ENCODE measurements at regions not wholly inside any gene's neighbourhood (a gene's known extent, or its start where the extent isn't known, plus 50 kb on each side); places are given as distances from the start of the nearest gene placed in this dataset.
A peak's percentile ranks its signal among the peaks of the same experiment; 100 is the strongest.

- FAIRE-seq, result peak; percentile 60
These were observed 669.1 kb upstream of the PCDH20 start for GRCh38 chr13:62084728-62085127.

GRCh38 chr13:62067821-62068220 lies 652.2 kb upstream of the PCDH20 start:
- DNase-seq (ENCODE audit: low spot score in 2 of 2), result no peak
- FAIRE-seq, result no peak

More at GRCh38 chr13:62084728-62085127, 669.1 kb upstream of the PCDH20 start:
- DNase-seq (ENCODE audit: low spot score in 2 of 2), result no peak

GRCh38 chr13:62065016-62065415 lies 649.4 kb upstream of the PCDH20 start:
- DNase-seq (ENCODE audit: low spot score in 2 of 2), result no peak
- FAIRE-seq, result no peak

GRCh38 chr13:62061751-62062150 lies 646.1 kb upstream of the PCDH20 start:
- no peak for DNase-seq (ENCODE audit: low spot score in 2 of 2)
- FAIRE-seq, result no peak

- FAIRE-seq (no peak), DNase-seq (ENCODE audit: low spot score in 2 of 2) (no peak)
These were observed 644.9 kb upstream of the PCDH20 start for GRCh38 chr13:62060570-62060969.

DNA sequence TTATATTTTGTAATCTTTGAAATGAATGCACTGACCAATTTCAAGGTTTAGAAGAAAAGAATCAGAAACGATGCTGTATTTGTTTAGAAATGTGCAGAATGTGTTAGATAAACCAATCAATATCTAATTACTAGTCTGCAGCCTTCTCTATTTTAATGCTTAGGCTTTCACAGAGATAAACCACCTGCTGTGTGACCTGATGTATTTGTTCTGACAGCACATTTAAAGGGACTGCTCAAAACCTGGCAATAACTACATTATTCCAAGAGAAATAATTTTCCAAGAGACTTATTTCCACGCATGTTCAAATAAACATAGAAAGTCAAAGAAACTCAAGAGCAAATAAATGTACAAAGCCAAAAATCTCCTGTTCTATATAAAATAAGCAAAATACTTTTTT lies 641.6 kb upstream of the PCDH20 start:
- DNase-seq (ENCODE audit: low spot score in 2 of 2) (no peak), FAIRE-seq (no peak)

GRCh38 chr13:62049992-62050391 lies 634.3 kb upstream of the PCDH20 start:
- DNase-seq (ENCODE audit: low spot score in 2 of 2) (no peak), FAIRE-seq (peak; percentile 91)

DNA sequence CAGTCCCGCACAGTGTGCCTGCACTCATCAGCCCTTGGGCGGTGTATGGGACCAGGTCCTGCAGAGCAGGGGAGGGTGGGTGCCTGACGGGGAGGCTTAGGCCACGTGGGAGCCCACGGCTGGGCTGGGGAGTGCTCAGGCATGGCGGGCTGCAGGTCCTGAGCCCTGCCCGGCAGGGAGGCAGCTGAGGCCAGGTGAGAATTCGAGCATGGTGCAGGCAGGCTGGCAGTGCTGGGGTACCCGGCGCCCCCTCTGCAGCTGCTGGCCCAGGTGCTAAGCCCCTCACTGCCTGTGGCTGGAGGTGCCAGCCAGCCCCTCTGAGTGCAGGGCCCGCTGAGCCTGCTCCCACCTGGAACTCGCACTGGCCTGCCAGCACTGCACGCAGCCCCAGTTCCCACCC lies 630.9 kb upstream of the PCDH20 start:
- no peak for DNase-seq (ENCODE audit: low spot score in 2 of 2)
- FAIRE-seq, result no peak

DNA sequence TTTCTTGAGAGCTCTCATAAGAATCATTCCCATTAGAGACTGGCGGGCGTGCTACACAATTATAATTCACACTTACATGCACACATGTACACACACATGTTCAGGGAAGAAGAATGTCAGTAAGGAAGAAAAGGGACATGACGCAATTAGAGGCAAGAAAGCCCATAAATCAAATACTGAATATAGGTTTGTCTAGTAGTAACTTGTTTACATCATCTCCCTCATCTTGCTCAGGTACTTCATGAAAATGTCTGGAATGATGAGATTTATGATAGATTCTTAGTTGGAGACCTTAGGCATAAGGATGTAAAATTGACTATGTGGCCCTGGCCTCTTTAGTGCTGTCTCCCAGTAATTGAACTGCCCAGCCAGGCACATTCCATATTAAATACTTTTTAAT lies 628.0 kb upstream of the PCDH20 start:
- DNase-seq (ENCODE audit: low spot score in 2 of 2) (no peak), FAIRE-seq (no peak)

- FAIRE-seq (no peak), DNase-seq (ENCODE audit: low spot score in 2 of 2) (no peak)
These were observed 625.2 kb upstream of the PCDH20 start for GRCh38 chr13:62040806-62041205.

DNA sequence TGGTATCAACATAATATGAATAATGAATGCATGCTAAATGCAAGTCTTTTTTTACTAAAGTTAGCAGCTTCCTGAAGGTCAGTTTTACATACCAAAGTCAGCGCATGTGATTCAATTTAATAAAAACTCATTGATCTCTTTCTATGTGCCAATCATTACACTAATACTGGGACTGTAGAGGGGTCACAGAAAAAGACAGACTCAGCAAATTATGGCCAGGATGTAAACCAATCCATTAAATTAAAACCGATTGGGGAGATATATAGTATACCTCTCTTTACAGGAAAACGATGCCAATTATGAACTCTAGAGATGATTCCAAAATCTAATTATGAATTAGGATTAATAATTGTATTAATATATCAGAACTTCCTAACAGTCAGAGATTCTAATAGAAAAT lies 624.4 kb upstream of the PCDH20 start:
- no peak for DNase-seq (ENCODE audit: low spot score in 2 of 2)
- FAIRE-seq, result no peak

DNA sequence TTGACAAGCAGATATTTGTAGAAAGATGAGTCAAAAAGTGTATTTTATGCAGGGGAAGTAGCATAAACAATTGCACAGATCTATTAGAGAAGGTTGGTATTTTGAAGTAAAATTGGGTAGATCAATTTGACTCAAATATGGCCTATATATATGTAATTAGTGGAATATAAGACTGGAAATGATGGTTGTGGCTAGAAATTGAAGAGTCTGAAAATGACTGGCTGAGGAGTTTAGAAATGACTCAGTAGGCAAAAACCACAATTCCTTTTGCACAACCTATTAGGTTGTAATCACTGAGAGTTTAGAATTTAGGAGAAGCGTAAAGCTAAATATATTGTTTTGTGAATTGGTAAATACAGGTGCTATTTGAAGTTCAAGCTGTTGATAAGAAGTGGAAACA lies 622.6 kb upstream of the PCDH20 start:
- FAIRE-seq (no peak), DNase-seq (ENCODE audit: low spot score in 2 of 2) (no peak)

DNA sequence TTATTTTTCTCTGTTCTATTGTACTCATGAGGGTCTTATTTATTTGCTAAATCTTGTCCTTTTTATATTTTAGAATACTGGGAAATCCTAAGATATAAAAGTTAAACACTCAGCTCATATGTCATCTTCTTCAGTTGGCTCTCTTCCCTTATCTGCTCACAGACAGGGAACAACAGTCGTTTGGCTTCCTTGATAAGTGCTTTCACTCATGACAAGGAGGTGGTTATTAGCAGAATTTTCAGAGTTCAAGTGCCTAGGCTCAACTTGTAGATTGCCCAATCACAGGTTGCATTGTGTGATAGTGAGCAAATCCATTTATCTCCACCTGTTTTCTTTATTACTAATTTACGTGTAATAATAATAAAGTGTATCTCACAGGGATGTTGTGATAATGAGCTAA lies 620.3 kb upstream of the PCDH20 start:
- FAIRE-seq (no peak), DNase-seq (ENCODE audit: low spot score in 2 of 2) (no peak)

- no peak for DNase-seq (ENCODE audit: low spot score in 2 of 2)
- no peak for FAIRE-seq
These were observed 618.3 kb upstream of the PCDH20 start for GRCh38 chr13:62033934-62034333.

- DNase-seq (ENCODE audit: low spot score in 2 of 2) (no peak), FAIRE-seq (no peak)
These were observed 606.7 kb upstream of the PCDH20 start for GRCh38 chr13:62022369-62022768.

DNA sequence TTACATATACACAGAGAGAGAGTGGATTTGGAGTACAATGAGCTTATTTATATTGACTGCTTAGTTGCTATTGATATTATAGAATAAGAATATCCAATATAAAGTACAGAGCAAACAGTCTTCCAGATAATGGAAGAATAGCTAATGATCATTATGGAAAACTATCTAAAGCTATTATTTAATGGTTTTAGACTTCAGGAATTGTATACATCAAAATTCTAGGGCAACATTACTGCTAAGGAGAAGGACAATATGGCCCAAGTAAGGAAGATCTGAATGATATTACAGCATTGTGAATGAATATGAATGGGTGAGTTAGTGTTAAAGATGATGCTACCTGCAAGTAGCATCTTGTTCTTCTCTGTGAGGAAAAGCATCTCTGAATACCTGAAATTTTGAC lies 604.2 kb upstream of the PCDH20 start:
- no peak for FAIRE-seq
- no peak for DNase-seq (ENCODE audit: low spot score in 2 of 2)

- peak in 1 of 2 donors; percentile 8 for DNase-seq (ENCODE audit: low spot score in 2 of 2)
- no peak for FAIRE-seq
These were observed 598.6 kb upstream of the PCDH20 start for GRCh38 chr13:62014299-62014698.

DNA sequence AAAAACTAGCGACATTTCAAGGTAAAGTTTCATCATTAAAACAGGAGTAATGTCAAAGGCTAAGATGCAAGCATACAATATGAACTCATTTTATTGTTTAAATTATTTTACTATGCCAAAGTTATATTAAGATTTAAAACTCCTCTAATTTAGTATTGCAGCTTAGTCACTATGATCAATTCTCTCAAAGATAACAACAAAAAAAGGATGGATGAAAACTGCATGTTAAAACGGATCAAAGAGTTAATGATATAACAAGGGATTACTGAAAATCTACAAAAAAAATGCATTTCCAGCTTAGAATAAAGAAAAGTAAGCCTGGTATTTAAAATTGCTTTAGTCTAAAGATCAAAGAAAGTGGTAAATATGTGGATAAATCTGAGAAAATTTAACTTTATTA lies 587.8 kb upstream of the PCDH20 start:
- no peak for FAIRE-seq
- DNase-seq (ENCODE audit: low spot score in 2 of 2), result no peak

DNA sequence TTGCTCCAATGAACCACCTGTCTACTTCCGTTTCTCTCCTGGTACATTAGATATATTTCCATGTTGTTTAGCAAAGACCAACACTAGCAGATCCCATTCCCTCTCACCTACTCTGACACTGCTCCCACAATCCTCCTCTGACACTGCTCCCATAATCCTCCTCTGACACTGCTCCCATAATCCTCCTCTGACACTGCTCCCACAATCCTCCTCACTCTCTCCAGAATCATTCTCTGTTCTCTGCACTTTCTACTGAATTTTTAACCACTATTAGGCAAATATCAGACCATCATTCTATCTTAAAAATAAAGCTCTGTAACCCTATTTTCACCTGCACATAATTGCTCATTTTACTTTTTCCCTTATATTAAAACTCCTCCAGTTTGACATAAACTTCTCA lies 578.5 kb upstream of the PCDH20 start:
- no peak for DNase-seq (ENCODE audit: low spot score in 2 of 2)
- no peak for FAIRE-seq

- DNase-seq (ENCODE audit: low spot score in 2 of 2) (no peak), FAIRE-seq (no peak)
These were observed 574.3 kb upstream of the PCDH20 start for GRCh38 chr13:61989978-61990377.

GRCh38 chr13:61988810-61989209 lies 573.2 kb upstream of the PCDH20 start:
- DNase-seq (ENCODE audit: low spot score in 2 of 2) (no peak), FAIRE-seq (no peak)

GRCh38 chr13:61975001-61975400 lies 559.4 kb upstream of the PCDH20 start:
- FAIRE-seq (no peak), DNase-seq (ENCODE audit: low spot score in 2 of 2) (no peak)

GRCh38 chr13:61965756-61966155 lies 550.1 kb upstream of the PCDH20 start:
- FAIRE-seq (no peak), DNase-seq (ENCODE audit: low spot score in 2 of 2) (no peak)

DNA sequence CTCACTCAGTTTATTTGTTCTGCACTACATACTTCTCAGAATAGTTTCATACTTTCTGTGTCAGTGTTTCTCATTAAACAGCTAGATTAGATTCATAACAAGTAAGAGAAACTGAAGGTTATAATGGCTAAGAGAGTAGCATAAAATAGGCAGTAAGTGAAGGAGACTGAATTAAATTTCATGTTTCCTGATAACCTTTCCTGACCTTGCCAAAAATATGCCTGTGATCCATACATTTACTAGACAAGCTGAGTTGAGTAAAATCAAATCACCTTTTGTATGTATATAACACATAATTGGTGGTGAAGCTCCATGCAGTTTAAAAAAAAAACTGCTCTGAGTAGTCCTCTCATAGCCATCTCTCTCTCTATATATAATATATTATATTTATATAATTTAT lies 545.3 kb upstream of the PCDH20 start:
- DNase-seq (ENCODE audit: low spot score in 2 of 2) (no peak), FAIRE-seq (no peak)

Measured in frontal cortex (tissue), 3 donors.